NT2/D1 (cell line): ENCODE measurements at regions not wholly inside any gene's neighbourhood (a gene's known extent, or its start where the extent isn't known, plus 50 kb on each side); places are given as distances from the start of the nearest gene placed in this dataset.

ENCODE experiments used
- DNase-seq: peaks from one replicate; pipeline ENCODE4 v3.0.0-alpha.2; 2011; ENCODE audit warnings: low read depth, low spot score
- H3K27me3 ChIP-seq: 2 replicates; pipeline ENCODE4 v1.6.0; 2011; ENCODE audit warnings: mild to moderate bottlenecking; ENCODE audit not compliant: insufficient read length, insufficient read depth
- H3K36me3 ChIP-seq: 2 replicates; pipeline ENCODE4 v1.6.1; 2011; ENCODE audit warnings: mild to moderate bottlenecking, low read length, mixed read lengths; ENCODE audit not compliant: insufficient read depth, insufficient read length
- H3K4me1 ChIP-seq: 2 replicates; pipeline ENCODE4 v1.5.1; 2011; ENCODE audit not compliant: insufficient read depth, insufficient read length
- H3K4me3 ChIP-seq: 2 replicates; pipeline ENCODE4 v1.5.1; 2011; ENCODE audit warnings: low read depth; ENCODE audit not compliant: insufficient read length
- H3K9ac ChIP-seq: 2 replicates; pipeline ENCODE4 v1.6.0; 2011; ENCODE audit warnings: low read depth; ENCODE audit not compliant: insufficient read length
- H3K9me3 ChIP-seq: 2 replicates; pipeline ENCODE4 v1.5.1; 2011; ENCODE audit warnings: mild to moderate bottlenecking, low read length; ENCODE audit not compliant: insufficient read depth
- SUZ12 ChIP-seq: IDR thresholded peaks from 2 replicates; pipeline ENCODE4 v1.6.1; 2011; ENCODE audit not compliant: insufficient read length, insufficient read depth; ENCODE audit errors: extremely low read depth
- YY1 ChIP-seq: IDR thresholded peaks from 2 replicates; pipeline ENCODE4 v1.6.1; 2011; ENCODE audit not compliant: insufficient read length, insufficient read depth
- ZNF274 ChIP-seq: IDR thresholded peaks from 2 replicates; pipeline ENCODE4 v1.6.1; 2011; ENCODE audit warnings: mild to moderate bottlenecking, low read depth, low read length

DNA sequence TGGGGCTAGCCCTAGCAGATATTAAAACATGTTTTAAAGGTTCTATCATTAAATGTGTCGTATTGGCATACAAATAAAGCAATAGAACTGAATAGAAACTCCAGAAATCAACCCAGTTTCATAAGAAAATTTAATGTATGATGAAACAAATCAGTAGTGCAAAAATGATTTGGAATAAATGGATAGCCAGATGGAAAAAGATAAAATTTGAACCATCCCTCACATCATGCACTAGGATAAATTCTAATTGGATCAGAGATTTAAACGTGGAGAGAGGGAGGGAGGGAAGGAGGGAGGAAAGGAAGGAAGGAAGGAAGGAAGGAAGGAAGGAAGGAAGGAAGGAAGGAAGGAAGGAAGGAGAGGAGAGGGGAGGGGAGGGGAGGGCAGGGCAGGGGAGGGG is 235.3 kb downstream of the SEC61B start:
- Histone ChIP-seq H3K9ac (no peak overlapping the region), H3K27me3 (no peaks in the 10 kb centered on the region), H3K9me3 (no peaks in the 10 kb centered on the region), H3K4me3 (no peak overlapping the region), H3K4me1 (no peaks in the 10 kb centered on the region), H3K36me3 (no peaks in the 10 kb centered on the region)
- TF ChIP-seq YY1 (no peak), ZNF274 (no peak)
- DNase-seq, result no peak

- H3K36me3 ChIP-seq, result no peaks in the 10 kb centered on the region
- TF ChIP-seq SUZ12 (no peak), YY1 (no peak), ZNF274 (no peak)
- no peaks in the 10 kb centered on the region for H3K27me3 ChIP-seq
- no peak for DNase-seq
- no peak overlapping the region for H3K9ac ChIP-seq
- no peaks in the 10 kb centered on the region for H3K4me1 ChIP-seq
- H3K9me3 ChIP-seq, result no peaks in the 10 kb centered on the region
- no peak overlapping the region for H3K4me3 ChIP-seq
Observed at GRCh38 chr9:99457981-99458380, 235.9 kb downstream of the SEC61B start.

DNA sequence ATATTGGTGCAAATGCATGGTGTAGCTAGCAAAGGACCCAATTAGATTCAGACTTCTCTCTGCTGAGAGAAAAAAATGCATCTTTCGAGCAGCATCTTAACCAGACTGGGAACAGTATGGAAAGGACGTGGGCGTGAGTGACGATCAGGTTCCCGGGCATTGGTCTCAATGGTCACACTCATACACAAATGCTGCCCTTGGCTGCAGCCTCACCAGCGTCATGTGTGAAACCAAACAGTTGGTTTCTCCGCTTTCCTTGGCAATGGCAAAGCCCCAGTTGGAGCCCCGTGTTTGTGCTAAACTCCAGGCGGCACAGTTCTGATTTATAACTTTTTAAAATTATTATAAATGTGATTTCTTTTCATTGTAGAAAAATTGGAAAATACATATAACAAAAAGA is 237.8 kb downstream of the SEC61B start:
- TF ChIP-seq YY1, result no peak
- no peak for TF ChIP-seq SUZ12
- H3K36me3 ChIP-seq, result no peaks in the 10 kb centered on the region
- no peak for DNase-seq
- H3K9ac ChIP-seq, result no peak overlapping the region
- no peak overlapping the region for H3K4me3 ChIP-seq
- no peaks in the 10 kb centered on the region for H3K9me3 ChIP-seq
- peaks cover under 1% of the 10 kb centered on the region for H3K4me1 ChIP-seq
- H3K27me3 ChIP-seq, result no peaks in the 10 kb centered on the region

GRCh38 chr9:99463131-99463530 is 241.0 kb downstream of the SEC61B start:
- no peak for DNase-seq
- Histone ChIP-seq H3K36me3 (no peaks in the 10 kb centered on the region), H3K4me3 (no peak overlapping the region), H3K9me3 (no peaks in the 10 kb centered on the region), H3K27me3 (no peaks in the 10 kb centered on the region), H3K9ac (no peak overlapping the region), H3K4me1 (peaks cover 5% of the 10 kb centered on the region)
- no peak for TF ChIP-seq SUZ12
- TF ChIP-seq YY1, result no peak
- TF ChIP-seq ZNF274, result no peak

GRCh38 chr9:99464568-99464967 is 242.5 kb downstream of the SEC61B start:
- DNase-seq, result no peak
- TF ChIP-seq SUZ12, result no peak
- TF ChIP-seq ZNF274, result no peak

DNA sequence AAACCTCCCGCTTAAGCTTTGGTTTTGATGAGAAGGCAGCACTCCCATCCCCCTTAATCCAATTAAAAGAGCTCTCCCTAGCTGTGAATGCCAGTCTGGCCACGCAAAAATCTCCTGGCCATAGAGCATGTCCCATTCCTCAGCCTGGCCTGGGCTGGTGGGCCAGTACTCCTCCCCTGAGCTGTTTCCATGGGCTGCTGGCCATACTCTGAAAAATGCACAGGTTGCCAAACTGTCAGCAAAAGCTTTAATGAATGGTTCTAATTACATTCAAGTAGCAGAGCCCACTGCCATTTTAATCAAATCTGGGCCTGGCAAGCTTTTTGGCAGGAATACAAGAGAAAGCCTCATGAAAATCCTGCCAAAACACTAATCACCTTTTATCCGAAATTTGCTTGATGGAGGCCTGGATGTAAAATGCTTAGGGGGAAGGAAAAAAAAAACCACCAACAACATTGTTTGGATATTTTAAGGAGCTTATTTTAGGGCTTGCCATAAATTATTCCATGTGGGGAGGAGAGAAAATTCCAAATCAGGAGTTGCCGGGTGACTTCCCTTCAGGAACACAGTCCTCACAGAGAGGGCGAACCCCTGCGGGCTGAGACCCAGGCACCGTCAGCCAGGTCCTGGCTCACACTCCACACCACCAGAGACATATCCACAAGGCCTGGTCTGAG is 243.3 kb downstream of the SEC61B start:
- TF ChIP-seq YY1, result no peak
- TF ChIP-seq SUZ12, result no peak
- TF ChIP-seq ZNF274, result no peak
- H3K9ac ChIP-seq, result no peak overlapping the region
- DNase-seq, result no peak

More at GRCh38 chr9:99464568-99464967, 242.5 kb downstream of the SEC61B start:
- Histone ChIP-seq H3K9ac (no peak overlapping the region), H3K4me3 (no peak overlapping the region), H3K36me3 (no peaks in the 10 kb centered on the region), H3K27me3 (no peaks in the 10 kb centered on the region), H3K9me3 (no peaks in the 10 kb centered on the region), H3K4me1 (peaks cover 5% of the 10 kb centered on the region)

DNA sequence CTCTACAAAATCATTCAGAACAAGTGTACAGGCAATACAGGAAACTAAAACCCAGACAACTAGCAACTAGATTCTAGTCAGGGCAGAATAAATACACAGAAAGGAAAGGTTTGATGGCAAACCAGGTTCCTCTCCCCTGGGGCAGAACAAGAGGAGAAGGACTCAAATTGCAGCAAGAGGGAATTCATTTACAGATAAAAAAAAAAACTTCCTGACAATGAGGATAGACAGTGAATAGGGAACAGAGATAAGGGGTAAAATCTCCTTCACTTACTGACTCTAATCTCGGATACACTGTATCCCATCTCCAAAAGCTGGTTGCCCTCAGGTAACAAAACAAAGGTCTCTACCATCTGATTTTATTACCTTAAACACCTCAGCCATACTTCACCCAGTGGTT is 244.0 kb downstream of the SEC61B start:
- TF ChIP-seq ZNF274 (no peak), SUZ12 (no peak), YY1 (no peak)
- no peaks in the 10 kb centered on the region for H3K9me3 ChIP-seq
- H3K36me3 ChIP-seq, result no peaks in the 10 kb centered on the region
- H3K9ac ChIP-seq, result no peak overlapping the region
- H3K4me3 ChIP-seq, result no peak overlapping the region
- no peaks in the 10 kb centered on the region for H3K27me3 ChIP-seq
- H3K4me1 ChIP-seq, result peaks cover 5% of the 10 kb centered on the region
- no peak for DNase-seq

More for the DNA sequence above, 243.3 kb downstream of the SEC61B start:
- peaks cover 5% of the 10 kb centered on the region for H3K4me1 ChIP-seq
- H3K4me3 ChIP-seq, result no peak overlapping the region
- no peaks in the 10 kb centered on the region for H3K36me3 ChIP-seq
- H3K27me3 ChIP-seq, result no peaks in the 10 kb centered on the region
- no peaks in the 10 kb centered on the region for H3K9me3 ChIP-seq
